GM18868 (cell line): ENCODE measurements at regions not wholly inside any gene's neighbourhood (a gene's known extent, or its start where the extent isn't known, plus 50 kb on each side); places are given as distances from the start of the nearest gene placed in this dataset.
"Not testable (repeated sequence)": the region's sequence is repeated elsewhere in the genome, so short reads cannot be mapped to it uniquely, and the experiment has no call there.

Experiments used
- ATAC-seq: cut with Tn5 transposase; IDR thresholded peaks from one replicate; pipeline ENCODE4 v1.9.1; 2021; ENCODE audit warnings: mild to moderate bottlenecking, moderate library complexity; ENCODE audit not compliant: unreplicated experiment

DNA sequence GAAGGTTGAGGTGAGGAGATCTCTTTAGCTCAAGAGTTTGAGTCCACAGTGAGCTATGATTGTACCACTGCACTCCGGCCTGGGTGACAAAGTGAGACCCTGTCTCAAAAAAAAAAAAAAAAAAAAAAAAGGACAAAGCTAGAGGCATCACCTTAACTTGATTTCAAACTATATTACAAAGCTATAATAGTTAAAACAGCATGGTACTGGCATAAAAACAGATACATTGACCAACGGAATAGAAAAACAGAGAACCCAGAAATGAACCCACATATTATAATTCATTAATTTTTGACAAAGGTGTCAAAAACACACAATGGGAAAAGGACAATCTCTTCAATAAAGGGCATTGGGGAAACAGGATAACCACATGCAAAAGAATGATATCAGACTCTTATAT, 50.8 kb upstream of the MBOAT1 start:
- no peak for ATAC-seq

DNA sequence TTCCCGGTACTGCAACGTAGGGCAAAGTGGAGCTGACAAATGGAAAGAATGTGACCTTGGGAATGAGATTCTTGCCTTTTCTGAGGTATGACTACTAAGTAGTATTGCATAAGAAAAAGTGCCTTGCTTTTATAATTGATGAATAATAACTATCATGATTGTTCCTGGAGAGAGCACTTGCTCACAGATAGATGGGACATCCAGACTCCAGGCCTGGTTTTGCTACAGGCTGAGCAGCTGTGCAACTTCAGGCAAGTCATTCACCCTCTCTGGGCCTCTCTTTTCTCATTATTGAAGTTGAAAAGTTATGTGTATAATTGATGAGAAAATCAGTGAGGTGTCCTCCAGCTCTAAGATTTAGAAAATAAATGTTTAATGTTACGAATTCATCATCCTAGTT, 53.6 kb upstream of the MBOAT1 start:
- ATAC-seq: no peak

DNA sequence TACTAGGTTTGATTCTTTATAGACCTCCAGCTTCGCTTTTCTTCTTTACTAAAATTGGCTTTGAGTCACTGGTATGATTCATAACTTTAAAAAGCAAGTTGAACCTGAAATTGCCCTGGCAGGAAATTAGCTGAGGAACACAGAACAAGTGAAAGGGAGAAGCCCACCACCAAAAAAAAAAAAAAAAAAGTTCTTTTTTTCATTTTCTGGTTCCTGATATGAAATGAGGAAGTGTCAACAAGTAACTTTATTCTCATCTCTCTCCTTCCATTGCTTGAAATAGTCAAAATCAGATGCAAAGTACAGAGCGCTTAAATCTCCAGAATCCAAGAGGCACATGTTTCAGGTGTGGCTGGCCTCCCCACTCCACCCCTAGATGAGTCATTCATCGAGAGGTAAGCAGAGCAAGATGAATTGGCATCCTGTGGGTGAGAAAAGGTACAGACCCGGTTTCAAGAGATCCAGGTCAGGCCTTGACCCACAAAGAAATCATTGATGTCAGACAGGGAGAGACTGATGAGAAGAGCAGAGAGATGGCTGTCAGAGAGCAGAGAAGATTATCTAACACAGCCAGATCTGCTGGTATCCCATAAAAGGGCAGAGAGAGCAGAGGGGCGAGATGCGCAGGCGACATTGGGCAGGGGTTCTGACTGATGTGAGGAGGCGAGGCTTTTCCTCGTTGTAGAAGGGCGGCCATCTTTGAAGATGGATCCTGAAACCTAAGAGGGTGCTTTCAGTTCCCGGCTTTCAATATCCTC, 54.8 kb upstream of the MBOAT1 start:
- peak; percentile 80 for ATAC-seq

DNA sequence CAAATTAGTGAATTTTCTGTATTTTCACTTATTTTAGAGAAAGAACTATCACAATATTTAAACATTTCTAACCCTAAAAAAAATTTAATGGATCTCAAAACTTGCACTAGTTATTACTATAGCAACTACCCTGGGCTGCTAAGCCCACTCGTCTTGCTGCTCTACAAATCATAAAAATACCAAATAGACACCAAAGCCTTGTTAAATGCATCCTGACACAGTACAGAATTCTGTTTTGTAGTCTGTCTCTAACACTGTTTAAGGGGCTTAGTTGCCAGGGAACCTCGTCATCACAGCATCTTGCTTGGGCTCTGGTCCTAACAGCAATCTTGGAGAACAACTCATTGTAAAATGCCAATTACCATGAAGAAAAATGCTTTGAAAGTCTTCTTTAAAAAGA, 56.9 kb upstream of the MBOAT1 start:
- no peak for ATAC-seq

DNA sequence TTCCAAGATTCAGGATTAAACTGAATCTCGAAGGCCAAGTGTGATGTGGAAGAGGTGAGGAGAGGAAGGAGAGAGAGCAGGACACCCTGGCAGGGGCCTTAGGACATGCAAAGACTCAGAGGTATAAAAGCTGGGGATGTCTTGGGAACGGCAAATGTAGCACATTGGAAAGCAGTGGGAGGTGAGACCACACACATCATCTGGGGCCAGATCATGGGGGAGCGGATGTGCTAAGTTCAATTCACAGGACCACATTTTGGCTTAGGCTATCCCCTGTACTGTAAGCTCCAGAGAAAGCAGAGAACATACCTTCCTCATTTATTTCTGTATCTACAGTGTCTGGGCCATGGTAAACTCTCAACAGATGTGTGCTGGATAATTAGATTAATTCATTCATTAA, 59.5 kb upstream of the MBOAT1 start:
- ATAC-seq: no peak

GRCh38 chr6:20274137-20274536, 61.9 kb upstream of the MBOAT1 start:
- no peak for ATAC-seq

- not testable (repeated sequence) for ATAC-seq
These were observed 63.6 kb upstream of the MBOAT1 start for GRCh38 chr6:20275837-20276236.

GRCh38 chr6:20277724-20278123, 65.5 kb upstream of the MBOAT1 start:
- not testable (repeated sequence) for ATAC-seq

- ATAC-seq: no peak
These were observed 66.8 kb upstream of the MBOAT1 start for GRCh38 chr6:20279051-20279450.

DNA sequence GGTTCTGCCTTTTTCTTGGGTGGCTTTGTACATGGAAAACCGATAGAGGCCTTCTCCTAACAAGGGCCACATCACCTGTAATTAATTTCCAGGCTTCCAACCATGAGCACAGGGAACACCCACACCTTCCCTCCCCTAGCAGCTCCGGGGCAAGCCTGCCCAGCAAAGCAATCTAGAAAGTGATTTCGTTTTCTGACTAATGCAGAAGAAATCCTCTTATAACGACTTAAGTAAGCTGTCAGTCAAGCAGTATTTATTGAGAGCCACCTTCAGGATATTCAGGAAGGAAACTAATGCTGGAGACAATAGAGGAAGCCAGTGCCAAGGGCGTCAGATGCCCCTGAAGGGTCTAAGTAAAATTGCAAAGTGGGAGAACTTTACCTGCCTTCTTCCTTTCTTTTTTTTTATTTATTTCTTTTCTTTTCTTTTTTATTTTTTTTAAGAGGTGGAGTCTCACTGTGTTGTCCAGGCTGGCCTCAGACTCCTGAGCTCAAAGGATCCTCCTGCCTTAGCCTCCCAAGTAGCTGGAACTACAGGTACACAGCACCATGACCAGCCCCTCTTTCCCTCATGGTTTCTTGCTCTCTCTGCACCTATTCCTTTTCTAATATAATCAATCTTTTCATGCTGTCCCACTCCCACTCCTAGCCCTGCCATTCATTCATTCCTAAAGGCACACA, 67.5 kb upstream of the MBOAT1 start:
- no peak for ATAC-seq

- ATAC-seq: no peak
These were observed 68.0 kb upstream of the MBOAT1 start for GRCh38 chr6:20280288-20280621.

DNA sequence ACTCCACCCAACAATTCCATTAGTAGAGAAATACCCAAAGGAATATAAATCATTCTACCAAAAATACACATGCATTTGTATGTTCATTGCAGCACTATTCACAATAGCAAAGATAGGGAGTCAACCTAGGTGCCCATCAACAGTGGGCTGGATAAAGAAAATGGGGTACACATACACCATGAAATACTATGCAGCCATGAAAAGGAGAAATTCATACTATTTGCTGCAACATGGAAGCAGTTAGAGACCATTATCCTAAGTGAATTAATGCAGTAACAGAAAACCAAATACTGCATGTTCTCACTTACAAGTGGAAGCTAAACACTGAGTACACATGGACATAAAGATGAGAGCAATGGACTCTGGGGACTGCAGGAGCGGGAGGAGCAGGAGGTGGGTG, 72.4 kb upstream of the MBOAT1 start:
- no peak for ATAC-seq

GRCh38 chr6:20286968-20287565, 74.8 kb upstream of the MBOAT1 start:
- ATAC-seq: no peak

DNA sequence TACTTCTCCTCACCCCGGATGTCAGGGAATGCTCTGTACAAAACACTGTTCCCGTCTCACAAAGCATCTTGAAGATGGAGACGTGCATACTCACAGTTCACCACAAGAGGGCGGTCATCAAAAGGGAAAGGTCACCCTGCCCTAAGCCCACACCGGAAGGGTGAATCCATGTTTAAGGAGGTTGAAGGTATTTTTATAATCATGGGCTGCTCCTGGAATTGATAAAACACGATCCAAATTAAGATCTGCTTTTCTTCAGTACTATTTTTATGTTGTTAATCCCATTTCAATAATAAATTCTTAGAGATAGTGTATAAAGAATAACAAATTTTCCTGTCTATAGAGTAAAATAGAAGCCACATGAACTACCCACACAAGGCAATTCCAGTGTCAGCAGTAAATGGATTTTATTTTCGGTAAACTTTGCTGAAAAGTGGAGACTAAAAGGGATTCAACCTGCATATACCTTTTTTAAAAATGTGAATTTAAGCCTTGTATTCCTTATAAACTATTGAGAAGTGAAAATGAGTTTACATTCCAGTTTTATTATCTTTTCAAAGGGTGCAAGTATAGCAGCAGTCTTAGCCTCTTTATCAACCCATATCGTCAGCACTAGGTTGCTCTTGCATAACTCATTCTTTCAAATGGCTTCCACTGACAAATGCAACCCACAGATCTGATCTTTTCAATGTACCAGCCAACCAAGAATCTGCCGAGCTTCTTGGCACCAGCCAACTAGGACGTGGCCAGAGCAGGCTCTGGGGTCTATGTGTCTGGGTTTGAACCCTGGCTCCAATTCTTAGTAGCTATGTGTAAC, 79.7 kb upstream of the MBOAT1 start:
- peak; percentile 91 for ATAC-seq

GRCh38 chr6:20292905-20293304, 80.6 kb upstream of the MBOAT1 start:
- no peak for ATAC-seq

GRCh38 chr6:20301256-20301655, 89.0 kb upstream of the MBOAT1 start:
- no peak for ATAC-seq

GRCh38 chr6:20302168-20302567, 89.9 kb upstream of the MBOAT1 start:
- no peak for ATAC-seq

DNA sequence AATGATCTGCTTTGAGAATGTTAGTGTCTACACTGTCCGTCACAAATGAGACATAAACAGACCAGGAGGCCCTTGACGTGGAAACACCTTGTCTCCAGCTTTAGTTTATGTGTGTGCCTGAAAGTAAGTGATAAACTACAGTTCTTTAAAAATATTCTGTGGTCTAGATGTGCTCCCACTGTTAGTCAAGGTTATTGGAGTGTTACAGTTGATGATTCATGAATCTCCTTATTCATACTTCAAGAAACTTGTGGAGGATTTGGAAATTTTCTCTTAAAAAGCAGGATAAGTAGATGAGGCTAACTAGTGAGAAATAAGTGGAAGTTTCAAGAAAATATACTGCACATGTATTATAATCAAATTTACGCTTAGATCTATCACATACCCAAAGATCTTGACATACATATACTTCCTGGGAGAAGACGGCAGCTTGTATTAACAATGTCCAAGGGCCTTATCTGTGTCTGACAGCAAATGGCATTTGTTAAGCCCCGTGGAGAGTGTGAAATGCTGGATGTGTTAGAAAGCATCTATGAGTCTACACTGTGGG, 90.5 kb upstream of the MBOAT1 start:
- no peak for ATAC-seq

- ATAC-seq: no peak
These were observed 94.2 kb upstream of the MBOAT1 start for GRCh38 chr6:20306491-20306890.

GRCh38 chr6:20309186-20309585, 92.5 kb upstream of the E2F3 start:
- ATAC-seq: no peak

DNA sequence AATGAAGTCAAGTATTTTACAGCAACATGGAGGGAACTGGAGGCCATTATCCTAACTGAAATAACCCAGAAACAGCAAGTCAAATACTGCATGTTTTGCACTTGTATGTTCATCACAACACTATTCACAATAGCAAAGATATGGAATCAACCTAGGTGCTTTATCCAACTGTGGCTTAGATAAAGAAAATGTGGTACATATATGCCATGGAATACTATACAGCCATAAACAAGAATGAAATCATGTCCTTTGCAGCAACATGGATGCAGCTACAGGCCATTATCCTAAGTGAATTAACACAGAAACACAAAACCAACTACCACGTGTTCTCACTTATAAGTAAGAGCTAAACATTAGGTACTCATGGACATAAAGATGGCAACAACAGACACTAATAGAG, 91.5 kb upstream of the E2F3 start:
- no peak for ATAC-seq
